ENCODE measurements at regions not wholly inside any gene's neighbourhood (a gene's known extent, or its start where the extent isn't known, plus 50 kb on each side); places are given as distances from the start of the nearest gene placed in this dataset.

GRCh38 chr2:47239119-47239969 is 63.0 kb upstream of the CALM2 start:
- Histone ChIP-seq H3K4me3 (no peak overlapping the region), H3K4me1 (peaks cover 0 to 21% (median 0%) of the 10 kb centered on the region in 9 donors), H3K27me3 (no peaks in the 10 kb centered on the region), H3K36me3 (no peaks in the 10 kb centered on the region), H3K9me3 (no peaks in the 10 kb centered on the region), H3K27ac (no peak overlapping the region)
- intact Hi-C loops (cut with DNase I) = no loop called here
- ATAC-seq = no peak
- WGBS, 2 donors = 88 to 90% methylated on average over 8 of the region's 8 CpGs
- no peak for TF ChIP-seq CTCF (IDR thresholded peaks at IDR 0.05)
- DNase-seq = no peak

- TF ChIP-seq CTCF (IDR thresholded peaks at IDR 0.05) = no peak
- no peak overlapping the region for H3K4me3 ChIP-seq
- H3K27me3 ChIP-seq = no peaks in the 10 kb centered on the region
- no peak for ATAC-seq
- DNase-seq = no peak
- intact Hi-C loops (cut with DNase I) = no loop called here
- H3K4me1 ChIP-seq = peaks cover 0 to 21% (median 0%) of the 10 kb centered on the region in 9 donors
- no peaks in the 10 kb centered on the region for H3K9me3 ChIP-seq
- no peaks in the 10 kb centered on the region for H3K36me3 ChIP-seq
- WGBS, 2 donors = 74 to 83% methylated on average over 1 of the region's 1 CpG
- H3K27ac ChIP-seq = no peak overlapping the region
These were observed 62.3 kb upstream of the CALM2 start for GRCh38 chr2:47238638-47239037.

GRCh38 chr2:47237375-47238334 is 61.3 kb upstream of the CALM2 start:
- intact Hi-C loops (cut with DNase I) = no loop called here
- peak; percentile 64 to 92 (median 82) for ATAC-seq
- no peaks in the 10 kb centered on the region for H3K36me3 ChIP-seq
- H3K27ac ChIP-seq = no peak overlapping the region
- TF ChIP-seq CTCF (IDR thresholded peaks at IDR 0.05) = peak in 1 of 9 donors; percentile 13
- no peak overlapping the region for H3K4me3 ChIP-seq
- no peaks in the 10 kb centered on the region for H3K27me3 ChIP-seq
- WGBS, 2 donors = 67 to 71% methylated on average over 12 of the region's 12 CpGs
- H3K4me1 ChIP-seq = peaks cover 0 to 21% (median 0%) of the 10 kb centered on the region in 9 donors
- peak; percentile 59 to 63 for DNase-seq
- no peaks in the 10 kb centered on the region for H3K9me3 ChIP-seq

GRCh38 chr2:47236503-47237215 is 60.3 kb upstream of the CALM2 start:
- no peak for TF ChIP-seq CTCF (IDR thresholded peaks at IDR 0.05)
- Histone ChIP-seq H3K4me1 (peaks cover 0 to 21% (median 0%) of the 10 kb centered on the region in 9 donors), H3K27ac (no peak overlapping the region), H3K4me3 (no peak overlapping the region), H3K36me3 (no peaks in the 10 kb centered on the region), H3K9me3 (no peaks in the 10 kb centered on the region), H3K27me3 (no peaks in the 10 kb centered on the region)
- intact Hi-C loops (cut with DNase I) = no loop called here
- WGBS, 2 donors = 79 to 84% methylated on average over 2 of the region's 2 CpGs
- DNase-seq (no peak), ATAC-seq (peak in 2 of 8 donors; percentile 34 to 47)

All from heart right ventricle (tissue), 16 donors.